HG02678 (cell line): ENCODE measurements at regions not wholly inside any gene's neighbourhood (a gene's known extent, or its start where the extent isn't known, plus 50 kb on each side); places are given as distances from the start of the nearest gene placed in this dataset.

Source experiments
- ATAC-seq: cut with Tn5 transposase; IDR thresholded peaks from one replicate; pipeline ENCODE4 v1.9.1; 2021; ENCODE audit warnings: mild to moderate bottlenecking, moderate library complexity; ENCODE audit not compliant: unreplicated experiment

- ATAC-seq = no peak
Measured at GRCh38 chr2:238558456-238559099, 131.9 kb downstream of the ASB1 start.

- no peak for ATAC-seq
Measured at GRCh38 chr2:238560234-238560633, 133.5 kb downstream of the ASB1 start.

DNA sequence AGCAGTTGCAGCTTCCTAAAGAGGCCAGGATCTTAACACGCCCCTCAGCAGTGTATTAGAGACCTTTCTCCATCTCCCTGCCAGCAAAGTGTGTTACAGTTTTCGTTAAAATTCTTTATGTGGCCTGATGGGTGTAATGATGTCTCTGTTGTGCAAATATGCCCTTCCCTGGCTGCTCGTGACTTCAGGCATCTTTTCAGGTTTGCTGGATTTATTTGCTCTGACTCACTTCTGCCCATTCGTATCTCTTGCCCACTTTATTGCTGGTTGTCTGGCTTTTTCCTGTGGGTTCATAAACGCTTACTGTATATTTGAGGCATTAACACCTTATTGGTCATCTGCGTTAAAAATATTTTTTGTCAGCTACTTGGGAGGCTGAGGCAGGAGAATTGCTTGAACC, 134.5 kb downstream of the ASB1 start:
- ATAC-seq = no peak

- no peak for ATAC-seq
Measured at GRCh38 chr2:238562446-238562845, 135.7 kb downstream of the ASB1 start.

- no peak for ATAC-seq
Measured at GRCh38 chr2:238563551-238563950, 136.8 kb downstream of the ASB1 start.

GRCh38 chr2:238564286-238564920, 137.7 kb downstream of the ASB1 start:
- ATAC-seq = no peak

GRCh38 chr2:238565031-238565430, 138.3 kb downstream of the ASB1 start:
- ATAC-seq = no peak

DNA sequence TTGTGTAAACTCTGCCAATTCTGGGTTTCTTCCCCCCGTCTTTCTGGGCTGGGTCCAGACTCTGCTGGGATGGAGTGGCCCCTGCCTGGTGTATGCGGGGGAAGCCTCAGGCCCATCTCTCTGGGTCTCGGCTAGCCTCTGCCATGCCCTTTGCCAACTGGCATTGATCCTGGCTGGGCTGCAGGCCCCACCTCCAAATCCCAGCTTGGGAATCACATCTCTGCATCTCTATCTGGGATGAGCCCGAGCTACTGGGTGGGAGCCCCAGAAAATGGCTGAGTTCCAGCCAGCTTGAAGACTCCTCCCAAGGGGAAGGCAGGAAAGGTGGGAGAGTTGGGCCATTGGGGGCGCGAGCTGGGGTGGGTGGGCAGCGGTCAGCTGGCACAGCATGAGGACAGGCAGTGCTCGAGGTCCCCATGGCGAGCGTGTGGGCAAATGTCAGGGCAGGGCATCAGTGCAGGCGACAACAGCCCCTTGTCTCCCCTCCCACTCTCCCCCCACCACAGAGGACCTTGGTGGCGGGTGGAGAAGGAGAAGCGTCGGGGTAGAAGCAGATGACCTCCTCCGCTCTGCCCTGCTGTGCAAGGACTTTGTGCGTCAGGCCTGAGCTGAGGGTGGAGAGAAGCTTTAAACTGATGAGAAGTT, 139.4 kb downstream of the ASB1 start:
- ATAC-seq = no peak

GRCh38 chr2:238567067-238567855, 140.5 kb downstream of the ASB1 start:
- ATAC-seq = no peak

DNA sequence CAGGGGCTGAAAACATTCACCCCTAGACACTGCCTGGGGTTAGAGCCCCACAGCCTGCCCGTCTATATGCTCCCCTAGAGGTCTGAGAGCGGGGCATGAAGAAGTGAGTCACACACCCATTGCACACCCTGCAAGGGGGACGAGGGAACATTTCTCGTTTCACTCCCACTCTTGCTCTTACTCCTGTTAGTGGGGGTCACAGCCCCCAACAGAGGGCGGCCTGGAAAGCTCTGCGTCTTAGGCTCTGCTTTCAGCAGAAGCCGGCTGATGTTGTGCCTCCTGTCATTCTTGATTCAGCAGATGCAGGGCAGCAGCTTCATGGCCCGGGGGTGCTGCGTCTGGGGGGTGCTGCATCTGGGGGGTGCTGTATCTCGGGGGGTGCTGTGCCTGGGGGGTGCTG, 141.3 kb downstream of the ASB1 start:
- ATAC-seq = no peak

DNA sequence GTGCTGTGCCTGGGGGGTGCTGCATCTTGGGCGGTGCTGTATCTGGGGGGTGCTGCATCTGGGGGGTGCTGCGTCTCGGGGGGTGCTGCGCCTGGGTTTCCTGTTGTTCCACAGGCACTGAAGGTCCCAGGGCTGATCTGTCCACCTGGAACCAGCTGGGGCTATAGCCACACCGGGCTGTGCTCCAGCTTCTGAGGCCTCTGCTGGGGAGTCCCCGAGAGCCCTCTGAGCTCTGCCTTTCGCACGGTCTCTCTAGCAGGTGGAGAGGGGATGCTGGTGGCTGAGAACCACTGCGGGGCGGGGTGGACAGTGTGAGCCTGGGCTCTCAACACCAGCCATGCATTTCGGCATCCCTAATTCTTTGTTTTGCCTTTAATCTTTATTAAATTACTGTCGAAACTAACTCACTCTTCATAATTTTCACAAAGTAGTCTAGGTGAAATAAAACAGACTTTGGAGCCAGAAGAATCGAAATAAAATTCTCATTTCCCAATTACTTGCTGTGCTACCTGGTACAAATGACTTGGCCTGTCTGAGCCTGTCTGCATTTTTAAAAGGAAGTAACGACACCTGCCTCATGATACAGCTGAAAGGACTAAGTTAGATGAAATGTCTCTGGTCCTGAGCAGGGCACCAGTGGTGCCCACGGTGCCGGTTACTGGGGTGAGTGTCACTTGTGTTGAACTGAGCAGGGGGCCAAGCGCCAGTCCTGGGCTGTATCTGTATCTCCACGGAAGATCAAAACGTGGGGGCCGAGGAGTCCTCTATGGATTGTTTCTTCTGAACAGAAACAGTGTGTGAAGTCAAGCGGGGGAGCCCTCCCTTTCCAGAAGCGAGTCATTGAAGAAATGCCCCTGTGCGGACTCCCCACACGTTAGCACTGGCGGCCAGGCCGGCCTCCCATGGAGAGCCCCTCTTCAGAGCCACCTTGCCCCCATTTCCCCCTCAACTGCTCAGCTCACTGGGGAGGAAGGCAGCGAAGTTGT, 142.0 kb downstream of the ASB1 start:
- no peak for ATAC-seq

DNA sequence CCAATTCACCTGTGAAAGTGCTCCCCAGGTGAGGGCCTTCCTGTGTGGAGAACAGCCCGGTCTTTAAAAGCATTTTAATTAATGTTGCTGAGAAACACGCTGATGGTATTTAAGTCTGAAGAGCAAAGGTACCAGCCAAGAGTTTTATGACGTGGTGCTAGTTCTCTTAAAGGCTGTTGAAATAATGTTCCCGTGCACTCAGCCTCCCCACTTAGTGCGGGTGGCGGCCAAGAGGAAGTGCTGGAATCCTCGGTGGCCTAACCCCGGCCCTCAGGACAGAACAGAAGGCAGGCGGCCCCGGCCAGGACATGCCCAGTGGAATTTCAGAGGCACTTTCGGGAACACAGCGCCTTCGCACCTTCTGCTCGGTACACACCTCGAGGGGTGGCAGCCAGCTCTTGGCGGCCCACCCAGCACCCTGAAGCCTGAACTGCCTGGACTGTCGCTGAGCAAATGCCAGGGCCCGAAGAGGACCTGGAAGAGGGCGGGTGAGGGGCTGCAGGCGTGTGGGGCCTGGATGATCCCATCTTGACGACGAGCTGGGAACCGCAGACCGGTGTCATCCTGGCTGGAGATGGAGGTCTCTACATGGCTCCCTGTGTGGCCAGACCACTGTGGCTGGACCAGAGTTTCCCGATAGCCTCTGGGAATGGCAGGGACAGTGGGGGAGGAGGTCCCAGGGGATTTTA, 142.9 kb downstream of the ASB1 start:
- no peak for ATAC-seq

GRCh38 chr2:238570391-238570790, 143.7 kb downstream of the ASB1 start:
- ATAC-seq = no peak

DNA sequence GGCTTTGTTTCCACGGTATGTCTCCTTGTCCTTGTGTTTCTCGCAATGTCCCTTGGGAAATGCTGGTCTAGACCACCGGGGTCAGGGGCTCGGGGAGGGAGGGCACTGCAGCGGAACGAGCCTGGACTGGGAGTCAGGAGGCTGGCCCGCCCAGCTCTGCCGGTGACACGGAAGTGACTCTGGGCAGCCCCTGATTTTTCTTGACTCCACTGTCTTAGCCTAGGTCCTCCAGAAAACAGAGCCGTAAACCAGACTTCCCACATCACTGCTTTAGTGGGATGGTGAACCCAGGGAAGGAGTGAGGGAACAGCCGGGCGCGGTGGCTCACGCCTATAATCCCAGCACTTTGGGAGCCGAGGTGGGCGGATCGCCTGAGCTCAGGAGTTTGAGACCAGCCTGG, 144.2 kb downstream of the ASB1 start:
- no peak for ATAC-seq

GRCh38 chr2:238571661-238572372, 145.1 kb downstream of the ASB1 start:
- no peak for ATAC-seq

DNA sequence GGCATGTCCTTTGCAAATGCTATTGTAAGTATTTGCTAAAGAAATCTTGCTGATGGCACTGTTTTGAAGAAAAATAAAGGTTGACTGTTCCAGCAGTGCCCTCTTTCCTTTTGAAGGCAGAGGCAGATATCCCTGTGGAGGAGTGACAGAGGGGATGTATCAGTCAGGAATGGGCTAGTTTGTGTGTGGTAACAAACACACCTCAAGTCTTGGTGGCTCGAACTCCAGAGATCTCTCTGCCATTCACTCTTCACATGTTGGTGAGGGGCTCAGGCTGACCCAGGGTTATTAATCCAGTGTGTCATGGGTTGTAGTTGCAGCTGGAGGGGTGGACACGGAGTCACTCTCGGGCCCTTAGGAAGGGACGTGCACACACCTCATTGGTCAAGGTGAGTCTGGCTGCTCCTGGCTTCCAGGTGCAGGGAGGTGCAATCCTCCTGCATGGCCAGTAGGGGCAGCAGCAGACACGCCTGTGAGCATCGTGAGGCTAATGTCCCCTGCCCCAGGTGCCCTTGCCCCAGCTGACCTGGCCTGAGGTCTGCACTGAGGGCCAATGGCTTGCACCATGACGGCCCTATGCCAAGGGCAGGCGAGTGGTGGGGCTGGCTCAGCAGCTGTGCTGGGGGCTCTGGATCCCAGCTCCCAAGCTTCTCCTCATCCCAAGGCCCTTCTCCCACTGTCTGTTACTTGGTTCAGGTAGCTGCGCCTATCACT, 146.5 kb downstream of the ASB1 start:
- ATAC-seq = peak; percentile 44

GRCh38 chr2:238573916-238574315, 147.2 kb downstream of the ASB1 start:
- ATAC-seq = no peak

GRCh38 chr2:238574490-238575271, 148.0 kb downstream of the ASB1 start:
- ATAC-seq = no peak
